PC-9 (cell line): ENCODE measurements at regions not wholly inside any gene's neighbourhood (a gene's known extent, or its start where the extent isn't known, plus 50 kb on each side); places are given as distances from the start of the nearest gene placed in this dataset.

Experiments
- BruUV-seq: library from RNA; stranded (reverse); fragments of 400-500 nt; replicated peaks from 2 replicates; lab custom pipeline; 2021; lab: Mats Ljungman, UMichigan
- CTCF ChIA-PET: fragments of 300-600 bp; sonication (Branson Sonifier 250); formaldehyde crosslinking; loops from one replicate; lab custom pipeline; 2022; ENCODE audit warnings: antibody characterized with exemption; lab: Charles Lee
- POLR2A ChIA-PET: fragments of 300-600 bp; sonication (Branson Sonifier 250); formaldehyde crosslinking; loops from one replicate; lab custom pipeline; 2022; ENCODE audit warnings: antibody characterized with exemption; ENCODE audit not compliant: unreplicated experiment; lab: Charles Lee
- DNase-seq, 2 experiments: peaks; one replicate each; pipeline versions ENCODE4 v3.0.0 to v3.0.0-alpha.2; 2015 to 2022; ENCODE audit warnings: mixed read lengths in 1 of 2
- H2AFZ ChIP-seq: fragments of 200-600 bp; sonication (generic); 2 replicates; pipeline ENCODE4 v1.8.1; 2017; ENCODE audit warnings: antibody characterized with exemption
- H3F3A ChIP-seq: fragments of 200-600 bp; sonication (generic); 2 replicates; pipeline ENCODE4 v1.8.1; 2017; ENCODE audit warnings: antibody characterized with exemption, mild to moderate bottlenecking, low read depth; ENCODE audit not compliant: insufficient read depth
- H3K27ac ChIP-seq: fragments of 200-600 bp; sonication (generic); 2 replicates; pipeline ENCODE4 v1.6.1; 2016; ENCODE audit warnings: mixed run types
- H3K27me3 ChIP-seq: fragments of 200-600 bp; sonication (generic); 2 replicates; pipeline ENCODE4 v1.6.1; 2016; ENCODE audit warnings: low read depth, mixed run types; ENCODE audit not compliant: insufficient read depth
- H3K36me3 ChIP-seq: fragments of 200-600 bp; sonication (generic); 2 replicates; pipeline ENCODE4 v1.6.1; 2016; ENCODE audit warnings: low read depth, mixed run types
- H3K4me1 ChIP-seq: fragments of 200-600 bp; sonication (generic); replicated peaks from 2 replicates; pipeline ENCODE4 v1.6.1; 2016; ENCODE audit warnings: mixed run types; ENCODE audit not compliant: insufficient read depth
- H3K4me2 ChIP-seq: fragments of 200-600 bp; sonication (generic); 2 replicates; pipeline ENCODE4 v1.6.1; 2017; ENCODE audit warnings: mixed run types
- H3K4me3 ChIP-seq: fragments of 200-600 bp; sonication (generic); 2 replicates; pipeline ENCODE4 v1.6.1; 2016; ENCODE audit warnings: mixed run types
- H3K79me2 ChIP-seq: fragments of 200-600 bp; sonication (generic); 2 replicates; pipeline ENCODE4 v1.6.1; 2017; ENCODE audit warnings: low read depth, mixed run types
- H3K9me2 ChIP-seq: fragments of 200-600 bp; sonication (generic); 2 replicates; pipeline ENCODE4 v1.8.1; 2017; ENCODE audit warnings: mild to moderate bottlenecking; ENCODE audit not compliant: insufficient read depth
- H3K9me3 ChIP-seq: fragments of 200-600 bp; sonication (generic); 2 replicates; pipeline ENCODE4 v1.8.1; 2016; ENCODE audit warnings: low read depth; ENCODE audit not compliant: insufficient read depth
- H4K20me1 ChIP-seq: fragments of 200-600 bp; sonication (generic); 2 replicates; pipeline ENCODE4 v1.8.1; 2017; ENCODE audit not compliant: insufficient read depth
- CTCF ChIP-seq: fragments of 200-600 bp; sonication (generic); conservative IDR thresholded peaks from 2 replicates; pipeline ENCODE4 v1.6.1; 2017; ENCODE audit warnings: mixed run types, antibody characterized with exemption, mild to moderate bottlenecking, moderate library complexity
- EZH2 ChIP-seq: fragments of 200-600 bp; sonication (generic); IDR thresholded peaks from 2 replicates; pipeline ENCODE4 v1.8.0; 2017; ENCODE audit warnings: antibody characterized with exemption, low read depth
- intact Hi-C: fragments of 100-400 bp; cut with micrococcal nuclease; formaldehyde crosslinking; loops from one replicate; pipeline ENCODE4 v1.10.0; 2022; ENCODE audit not compliant: unreplicated experiment

GRCh38 chr2:14199040-14199439 is 433.5 kb upstream of the LRATD1 start:
- Histone ChIP-seq H3K27ac (no peak overlapping the region), H3K4me1 (no peaks in the 10 kb centered on the region), H4K20me1 (no peaks in the 10 kb centered on the region), H3F3A (no peaks in the 10 kb centered on the region), H3K9me3 (no peaks in the 10 kb centered on the region), H3K79me2 (no peaks in the 10 kb centered on the region), H3K27me3 (no peaks in the 10 kb centered on the region), H3K4me2 (no peak overlapping the region), H3K36me3 (no peaks in the 10 kb centered on the region), H3K4me3 (no peak overlapping the region), H2AFZ (no peak overlapping the region; the same call in 1 of the 2 replicates), H3K9me2 (no peaks in the 10 kb centered on the region)
- no TSS peak for BruUV-seq
- no peak for DNase-seq
- intact Hi-C loops, result no loop called here
- ChIA-PET POLR2A (interaction anchor here (0.6 kb wide), 1 partner anchor 172 kb away, joined by 4 read pairs; no protein-coding TSS in a partner anchor), CTCF (no interaction called here)
- TF ChIP-seq CTCF, result no peak
- no peak for TF ChIP-seq EZH2

GRCh38 chr2:14219306-14219705 is 413.2 kb upstream of the LRATD1 start:
- no peak for TF ChIP-seq EZH2
- no peak for TF ChIP-seq CTCF
- Histone ChIP-seq H3K4me2 (no peak overlapping the region), H3F3A (no peaks in the 10 kb centered on the region), H3K9me3 (no peaks in the 10 kb centered on the region), H2AFZ (no peak overlapping the region), H3K9me2 (no peaks in the 10 kb centered on the region), H3K27ac (no peak overlapping the region), H4K20me1 (no peaks in the 10 kb centered on the region), H3K36me3 (no peaks in the 10 kb centered on the region), H3K4me3 (no peak overlapping the region), H3K4me1 (no peaks in the 10 kb centered on the region), H3K79me2 (no peaks in the 10 kb centered on the region), H3K27me3 (no peaks in the 10 kb centered on the region)
- CTCF ChIA-PET, result no interaction called here
- DNase-seq, result no peak
- POLR2A ChIA-PET, result no interaction called here
- intact Hi-C loops, result no loop called here
- BruUV-seq, result no TSS peak

- intact Hi-C loops, result no loop called here
- no peak for DNase-seq
These were observed 412.4 kb upstream of the LRATD1 start for GRCh38 chr2:14220101-14220500.

More at GRCh38 chr2:14220101-14220500, 412.4 kb upstream of the LRATD1 start:
- Histone ChIP-seq H3K79me2 (no peaks in the 10 kb centered on the region), H3F3A (no peaks in the 10 kb centered on the region), H3K27ac (no peak overlapping the region), H3K27me3 (no peaks in the 10 kb centered on the region), H2AFZ (no peak overlapping the region), H3K9me2 (no peaks in the 10 kb centered on the region), H3K36me3 (no peaks in the 10 kb centered on the region), H3K4me1 (no peaks in the 10 kb centered on the region), H3K4me3 (no peak overlapping the region), H4K20me1 (no peaks in the 10 kb centered on the region), H3K9me3 (no peaks in the 10 kb centered on the region), H3K4me2 (no peak overlapping the region)
- ChIA-PET POLR2A (no interaction called here), CTCF (no interaction called here)
- BruUV-seq, result no TSS peak
- TF ChIP-seq CTCF (no peak), EZH2 (no peak)
